HG03432 (cell line): ENCODE measurements at regions not wholly inside any gene's neighbourhood (a gene's known extent, or its start where the extent isn't known, plus 50 kb on each side); places are given as distances from the start of the nearest gene placed in this dataset.

ENCODE experiments used
- ATAC-seq: cut with Tn5 transposase; IDR thresholded peaks from one replicate; pipeline ENCODE4 v1.9.1; 2021; ENCODE audit warnings: mild to moderate bottlenecking, moderate library complexity; ENCODE audit not compliant: unreplicated experiment

DNA sequence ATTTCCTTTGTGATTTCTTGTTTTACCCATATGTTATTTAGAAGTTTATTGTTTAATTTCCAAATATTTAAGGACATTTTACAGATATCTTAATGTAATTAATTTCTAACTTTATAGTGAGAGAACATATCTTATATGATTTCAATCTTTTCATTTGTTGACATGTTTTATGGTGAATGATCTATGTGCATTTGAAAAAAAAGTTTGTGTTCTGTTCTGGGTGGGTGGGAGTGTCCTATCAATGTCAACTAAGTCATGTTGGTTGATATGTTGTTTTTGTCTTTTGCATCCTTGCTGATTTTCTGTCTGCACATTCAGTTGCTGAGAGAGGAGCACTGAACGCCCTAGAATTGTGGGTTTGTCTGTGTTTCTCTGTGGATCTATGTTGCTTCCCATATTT, 50.3 kb upstream of the CBFA2T3 start:
- no peak for ATAC-seq

DNA sequence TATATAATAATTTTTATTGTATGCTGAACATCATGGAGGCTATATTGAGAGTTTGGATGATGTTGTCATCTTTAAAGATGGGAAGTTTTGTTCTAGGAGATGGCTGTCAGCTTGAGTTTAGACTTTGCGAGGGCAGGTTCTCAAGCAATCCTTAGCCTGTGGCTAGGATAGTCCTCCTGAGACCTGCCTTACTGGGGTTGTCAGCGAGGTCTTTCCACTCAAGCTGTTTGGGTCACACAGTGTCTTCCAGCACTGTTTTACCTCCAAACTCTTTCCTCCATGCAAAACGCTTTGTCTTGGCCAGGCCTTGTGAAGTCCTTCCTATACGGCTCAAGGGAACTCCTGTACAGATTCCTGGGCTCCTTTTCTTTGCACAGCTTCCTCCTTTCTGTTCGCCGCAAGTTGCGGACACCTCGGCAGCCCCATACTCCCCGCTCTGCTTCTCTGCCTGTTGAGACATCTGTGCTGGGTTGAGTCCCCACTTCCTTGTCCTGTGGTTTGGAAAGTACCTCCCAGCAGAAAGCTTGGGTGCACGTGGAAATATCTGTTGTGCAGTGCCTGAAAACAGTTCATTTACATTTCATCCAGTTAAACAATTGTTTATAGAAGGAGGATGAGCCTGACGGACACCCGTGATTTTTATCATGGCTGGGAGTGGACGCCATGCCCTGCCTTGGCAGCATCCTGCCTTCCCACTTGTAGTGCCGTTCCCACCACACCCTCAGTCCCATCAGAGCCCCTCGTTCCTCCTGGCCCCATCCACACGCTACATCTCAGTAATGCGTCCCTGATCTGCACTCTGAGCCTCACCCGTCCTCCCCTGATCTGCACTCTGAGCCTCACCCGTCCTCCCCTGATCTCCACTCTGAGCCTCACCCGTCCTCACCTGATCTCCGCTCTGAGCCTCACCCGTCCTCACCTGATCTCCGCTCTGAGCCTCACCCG, 55.0 kb upstream of the CBFA2T3 start:
- peak; percentile 66 for ATAC-seq

DNA sequence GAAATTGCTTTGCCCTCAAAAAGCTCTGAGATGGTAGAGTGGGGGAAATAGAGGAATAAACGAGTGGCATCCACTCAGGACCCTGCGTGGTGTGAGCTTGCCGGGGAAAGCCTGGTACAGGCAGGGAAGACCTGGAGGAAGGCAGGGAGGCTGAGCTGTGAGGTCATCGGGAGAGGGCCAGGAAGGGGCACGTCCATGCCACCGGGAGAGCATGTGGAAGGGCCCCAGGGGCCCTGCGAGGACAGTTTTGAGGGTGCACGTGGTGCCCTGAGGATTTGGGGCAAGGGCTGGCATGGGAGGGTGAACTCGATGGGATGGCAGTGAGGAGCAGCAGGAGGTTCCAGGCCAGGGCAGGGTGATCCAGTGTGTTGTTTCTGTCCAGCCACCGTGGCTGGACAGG, 56.3 kb upstream of the CBFA2T3 start:
- no peak for ATAC-seq

DNA sequence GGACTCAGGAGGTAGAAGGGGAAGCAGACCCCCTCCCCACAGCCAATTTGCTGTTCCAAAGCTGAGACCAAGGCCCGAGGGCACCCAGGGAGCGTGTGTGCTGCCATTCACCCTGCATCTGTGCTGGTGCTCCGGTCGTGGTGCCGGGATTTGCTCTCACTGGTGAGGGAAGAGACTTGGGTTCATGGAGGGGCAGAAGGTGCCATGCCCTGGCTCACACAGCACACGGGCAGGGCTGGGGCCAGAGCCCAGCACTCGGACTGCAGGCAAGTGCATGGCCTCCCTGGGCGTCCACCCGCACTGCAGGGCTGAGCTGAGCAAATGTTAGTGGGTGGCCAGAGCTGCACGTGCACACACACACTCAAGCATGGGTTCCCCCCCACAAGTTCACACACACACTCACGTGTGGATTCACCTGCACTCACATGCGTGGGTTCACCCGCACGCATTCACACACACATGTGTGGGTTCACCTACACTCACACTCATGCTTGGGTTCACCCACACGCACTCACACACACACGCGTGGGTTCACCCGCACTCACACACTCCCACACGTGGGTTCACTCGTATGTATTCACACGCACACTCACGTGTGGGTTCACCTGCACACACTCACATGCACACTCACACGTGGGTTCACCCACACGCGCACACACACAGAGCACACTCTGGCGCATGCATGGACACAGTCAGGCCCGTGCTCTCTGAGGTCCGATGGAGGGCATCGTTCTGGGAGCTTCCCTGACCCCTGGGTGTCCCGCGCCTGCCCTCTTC, 57.0 kb upstream of the CBFA2T3 start:
- ATAC-seq, result no peak

DNA sequence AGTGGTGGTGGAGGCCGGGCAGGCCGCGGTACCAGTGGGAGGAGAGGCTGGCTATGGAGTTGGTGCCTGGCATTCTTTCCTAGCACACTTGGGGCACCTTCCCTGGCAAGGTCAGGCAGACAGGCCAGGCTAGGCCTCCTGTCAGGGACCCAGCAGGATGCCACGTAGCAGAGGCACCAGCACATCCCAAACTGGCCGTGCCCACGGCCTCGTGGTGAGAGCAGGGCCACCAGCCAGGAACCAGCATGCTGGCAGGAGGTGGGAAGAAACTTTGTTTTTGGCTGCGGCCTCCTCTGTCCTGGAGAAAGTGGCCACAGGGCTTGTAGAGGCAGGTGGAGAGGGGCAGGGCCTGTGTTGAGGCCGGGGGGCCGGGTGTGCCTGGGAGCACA, 57.6 kb upstream of the CBFA2T3 start:
- no peak for ATAC-seq

DNA sequence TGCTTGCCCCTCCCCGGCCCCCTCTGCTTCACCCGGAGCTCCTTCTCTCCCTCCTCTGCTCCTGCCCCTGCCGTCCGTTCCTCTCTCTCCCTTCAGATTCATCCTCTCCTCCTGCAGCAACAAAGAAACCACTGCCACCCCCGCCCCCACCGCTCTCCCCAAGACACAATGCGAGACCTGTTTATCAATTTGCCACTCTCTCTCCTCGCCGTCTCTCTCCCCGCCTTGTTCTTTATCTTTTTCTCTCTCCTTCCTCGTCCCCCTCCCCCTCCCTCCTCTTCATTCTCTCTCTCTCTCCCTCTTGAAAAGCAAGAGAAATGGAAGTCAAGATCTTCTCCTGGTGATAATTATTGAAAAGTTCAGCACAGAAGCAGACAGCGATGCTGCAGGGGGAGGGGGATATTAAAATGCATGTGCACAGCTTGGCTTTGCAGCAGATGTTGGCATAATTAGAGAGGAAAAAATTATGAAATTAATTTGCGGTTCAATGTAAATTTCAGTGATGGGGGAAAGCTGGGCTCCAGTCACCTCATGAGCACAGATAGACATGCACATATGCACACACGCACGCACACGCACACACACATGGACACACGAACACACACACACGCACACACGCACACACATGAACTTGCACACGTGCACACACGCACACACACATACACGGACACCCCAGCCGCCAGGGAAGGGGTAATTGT, 58.1 kb upstream of the CBFA2T3 start:
- no peak for ATAC-seq

DNA sequence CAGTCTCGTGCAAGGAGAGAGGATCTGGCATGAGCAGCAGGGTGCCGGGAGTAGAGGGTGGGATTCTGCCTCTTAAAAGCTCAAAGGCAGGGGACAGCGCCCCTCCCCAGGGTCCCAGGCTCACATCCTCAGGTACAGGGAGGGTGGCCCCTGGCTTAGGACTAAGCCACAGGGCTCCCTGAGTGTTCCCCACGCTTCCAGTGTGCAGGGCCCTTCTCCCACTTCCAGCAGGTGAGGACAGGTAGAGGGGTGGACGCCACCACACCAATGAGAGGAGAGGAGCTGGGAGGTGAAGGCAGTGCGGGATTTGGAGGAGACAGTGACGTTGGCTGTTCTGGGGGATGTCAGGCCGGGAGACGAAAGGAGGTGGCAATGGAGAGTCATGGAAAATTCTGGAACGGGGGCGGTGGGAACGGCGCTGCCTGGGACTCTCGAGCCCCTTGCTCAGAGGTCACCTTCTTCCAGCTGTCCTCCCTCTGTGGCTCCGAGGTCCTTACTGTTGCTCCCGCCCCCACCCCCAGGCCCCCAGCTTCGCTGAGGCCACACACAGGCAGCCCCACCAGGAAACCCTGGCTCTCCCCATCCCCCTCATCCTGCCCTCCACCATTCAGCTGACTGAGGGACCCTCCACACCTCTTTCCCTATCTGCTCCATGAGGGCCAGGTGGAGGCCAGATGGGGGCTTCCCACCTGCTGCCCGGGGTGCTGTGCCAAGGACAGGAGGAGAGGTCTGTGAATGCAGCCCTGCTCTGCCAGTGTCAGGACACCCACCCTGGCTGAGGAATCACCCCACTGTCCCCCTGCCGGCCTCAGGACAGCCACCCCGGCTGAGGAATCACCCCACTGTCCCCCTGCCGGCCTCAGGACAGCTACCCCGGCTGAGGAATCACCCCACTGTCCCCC, 57.7 kb upstream of the ACSF3 start:
- ATAC-seq, result no peak

DNA sequence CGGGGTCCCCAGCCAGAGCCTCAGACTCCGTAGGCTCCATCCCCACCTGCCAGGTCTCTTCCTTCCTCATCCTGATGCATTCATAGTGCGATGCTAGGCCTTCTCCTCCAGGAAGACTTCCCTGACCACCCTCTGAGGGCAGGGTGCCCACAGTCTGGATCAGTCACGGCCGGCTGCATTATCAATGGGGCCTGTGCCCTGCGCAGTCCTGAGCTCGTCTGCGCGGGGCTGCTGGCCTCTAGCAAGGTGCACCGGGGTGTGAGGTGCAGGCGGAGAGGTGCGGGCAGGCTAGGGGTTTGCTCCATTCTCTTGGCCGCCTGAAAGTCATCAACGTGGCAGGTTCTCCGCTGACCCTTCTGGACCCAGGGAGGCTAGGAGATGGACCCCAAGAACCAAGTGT, 56.9 kb upstream of the ACSF3 start:
- ATAC-seq, result no peak

DNA sequence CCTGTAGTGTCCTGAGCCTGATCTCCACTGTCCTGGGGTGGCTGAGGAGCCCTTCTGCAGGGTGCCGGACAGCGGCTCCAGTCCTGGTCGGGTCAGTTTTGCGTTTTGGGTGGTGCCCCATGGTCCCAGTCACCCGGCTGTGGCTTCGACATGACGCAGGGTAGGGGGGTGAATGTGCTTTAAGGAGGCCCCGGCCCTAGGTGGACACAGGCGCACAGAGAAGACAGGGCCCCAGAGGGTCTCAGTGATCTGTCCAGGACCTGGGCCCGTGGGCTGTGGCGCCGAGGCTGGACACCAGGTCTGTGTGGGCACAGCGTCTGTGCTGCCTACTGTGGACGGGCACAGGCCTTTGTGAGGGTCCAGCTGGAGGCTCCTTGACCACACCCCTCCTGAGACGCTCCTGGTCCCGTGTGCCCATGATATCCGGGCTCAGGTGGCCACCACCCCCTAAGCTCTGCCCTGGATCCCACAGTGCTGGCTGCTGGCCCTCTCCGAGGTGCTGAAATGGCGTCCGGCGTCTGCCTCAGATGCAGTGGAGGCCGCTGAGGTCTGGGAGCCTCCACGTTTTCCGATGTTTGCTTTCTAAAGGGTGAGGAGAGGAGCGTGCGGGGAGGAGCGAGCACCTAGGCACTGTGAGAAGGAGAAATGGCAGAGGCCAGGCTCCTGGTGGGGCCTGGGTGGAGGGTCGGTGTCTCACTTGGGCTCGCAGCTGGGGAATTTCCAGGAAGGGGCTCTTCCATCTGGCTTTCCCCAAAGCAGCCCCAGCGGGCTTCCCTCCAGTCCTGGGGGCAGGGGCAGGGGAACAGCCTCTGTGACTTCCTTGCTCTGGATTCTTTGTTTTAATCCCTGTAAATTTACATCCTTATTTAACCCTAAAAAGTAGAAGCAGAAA, 56.1 kb upstream of the ACSF3 start:
- ATAC-seq, result no peak

DNA sequence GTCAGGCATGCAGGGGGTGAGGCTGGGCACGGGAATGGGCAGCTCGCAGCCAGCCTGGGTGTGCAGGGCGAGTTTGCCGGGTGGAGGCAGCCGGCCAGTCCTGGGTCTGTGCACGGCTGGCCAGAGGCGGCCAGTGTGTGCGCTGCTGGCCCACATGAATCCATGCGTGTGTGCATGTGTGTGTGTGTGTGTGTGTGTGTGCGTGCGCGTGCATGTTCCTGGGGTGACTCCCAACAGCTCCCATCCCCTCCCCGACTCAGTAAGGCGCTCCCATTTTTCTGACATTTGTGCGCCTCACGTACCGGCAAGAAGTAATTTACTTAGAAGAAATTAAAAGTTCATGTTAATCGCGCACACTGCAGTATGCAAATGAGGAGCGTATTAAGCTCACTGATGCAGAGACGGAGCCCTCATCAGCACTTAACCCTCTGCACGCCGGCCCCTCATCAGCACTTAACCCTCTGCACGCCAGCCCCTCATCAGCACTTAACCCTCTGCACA, 55.4 kb upstream of the ACSF3 start:
- no peak for ATAC-seq

DNA sequence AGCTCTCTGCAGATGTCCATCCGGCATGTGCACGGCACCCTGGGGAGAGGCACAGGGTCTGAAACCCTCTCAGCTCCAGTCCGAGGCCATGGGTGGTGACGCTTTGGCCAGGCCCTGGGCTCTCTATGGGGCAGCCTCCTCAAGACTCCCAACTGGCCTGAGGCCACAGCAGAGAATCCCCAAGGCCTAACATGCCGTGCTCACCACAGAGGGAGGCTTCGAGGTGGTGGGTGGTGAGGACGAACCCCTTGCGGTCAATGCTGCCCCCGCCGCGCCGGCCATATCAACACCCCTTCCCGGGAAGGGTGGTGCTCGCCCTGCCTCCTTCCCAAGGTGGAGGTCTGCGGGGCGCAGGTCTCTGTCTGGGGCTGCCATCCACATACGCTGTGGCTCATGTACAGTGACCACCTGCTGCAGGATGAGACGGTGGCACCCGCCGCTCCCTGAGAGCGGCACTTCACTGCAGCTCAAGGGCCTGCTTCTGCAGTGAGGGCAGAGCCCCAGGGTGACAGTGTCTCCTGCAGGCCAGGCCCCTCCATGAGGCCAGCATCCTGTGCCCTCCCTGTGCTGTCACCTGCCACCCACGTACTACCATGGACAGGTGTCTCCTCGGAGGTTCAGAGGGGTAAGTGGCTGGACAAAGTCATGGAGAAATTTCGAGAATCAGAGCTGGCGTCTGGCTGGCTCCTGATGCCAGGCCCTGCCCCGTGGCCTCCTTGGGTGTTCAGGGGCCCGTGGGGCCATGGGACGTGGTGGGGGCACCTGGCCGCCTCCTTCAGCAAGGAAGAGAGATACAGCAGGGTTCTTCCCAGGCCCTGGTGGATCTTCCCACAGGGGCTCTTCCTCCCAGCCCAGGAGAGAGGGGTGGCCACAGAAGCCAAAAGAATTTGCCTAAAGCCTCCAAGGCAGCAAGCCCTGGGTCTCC, 54.6 kb upstream of the ACSF3 start:
- no peak for ATAC-seq

DNA sequence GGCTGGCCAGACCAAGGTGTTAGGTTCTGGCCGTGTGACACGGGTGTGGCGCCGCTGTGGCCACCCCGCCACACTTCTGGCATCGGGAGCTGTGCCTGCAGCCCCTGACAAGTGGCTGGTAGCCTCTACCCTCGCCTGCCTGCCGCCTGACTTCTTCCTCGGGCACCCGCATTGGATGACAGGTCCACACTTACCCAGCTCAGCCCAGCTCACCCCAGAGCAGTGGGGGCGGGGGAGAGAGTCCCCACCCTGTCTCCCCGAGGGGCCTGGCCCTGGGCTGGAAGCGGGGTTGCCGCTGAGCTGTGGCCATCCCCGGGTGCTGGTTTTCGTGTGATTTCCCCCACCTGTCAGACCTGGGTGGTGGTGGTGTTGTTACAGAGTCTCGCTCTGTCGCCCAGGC, 53.9 kb upstream of the ACSF3 start:
- ATAC-seq, result no peak

DNA sequence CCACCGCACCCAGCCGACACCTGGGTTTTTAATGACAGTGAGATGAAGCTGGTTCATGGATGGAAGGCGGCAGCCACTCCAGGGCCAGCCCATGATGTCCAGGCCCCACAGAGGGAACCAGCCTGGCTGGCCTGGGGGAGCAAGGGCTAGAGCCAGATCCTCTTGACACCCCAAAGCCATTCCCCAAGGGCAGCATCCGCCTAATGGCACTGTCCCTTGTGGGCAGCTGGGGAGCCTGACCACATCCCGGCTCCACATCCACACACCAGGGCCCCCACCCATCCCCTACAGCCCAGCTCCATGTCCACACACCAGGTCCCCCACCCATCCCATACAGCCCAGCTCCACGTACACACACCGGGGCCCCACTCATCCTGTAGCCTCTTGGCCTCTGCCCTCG, 53.3 kb upstream of the ACSF3 start:
- no peak for ATAC-seq

DNA sequence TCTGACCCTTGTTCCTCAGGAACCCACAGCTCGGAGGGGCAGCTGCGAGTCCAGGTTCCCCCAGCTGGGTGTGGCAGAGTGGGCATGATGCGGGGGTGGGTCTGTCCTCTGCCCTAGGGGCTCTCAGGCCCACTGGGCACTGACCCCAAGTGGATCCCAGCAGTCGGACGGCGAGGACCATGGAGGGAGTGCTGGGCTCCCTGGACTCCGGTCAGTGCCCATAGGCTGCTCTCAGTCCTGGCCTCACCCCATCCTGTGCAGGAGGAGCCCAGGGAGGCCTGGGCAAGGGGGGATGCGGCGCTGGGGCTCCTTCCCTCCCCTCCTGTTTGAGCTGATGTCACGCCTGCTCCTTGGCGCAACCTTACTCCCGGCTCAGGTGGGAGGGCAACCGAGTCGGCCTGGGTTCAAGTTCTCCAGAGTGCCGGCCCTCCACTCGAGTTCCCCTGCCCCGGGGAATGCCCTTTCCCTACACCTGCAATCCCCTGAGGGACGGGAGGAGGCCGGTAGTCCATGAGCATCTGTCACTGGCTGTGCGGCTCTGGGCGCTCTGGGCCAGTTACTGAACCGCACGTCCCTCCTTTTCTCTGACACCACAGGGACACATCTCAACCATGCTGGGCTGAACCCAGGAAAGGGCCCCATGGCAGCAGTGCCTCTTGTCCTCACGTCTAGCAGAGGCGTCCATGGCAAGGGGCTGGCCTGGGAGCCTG, 52.6 kb upstream of the ACSF3 start:
- ATAC-seq, result no peak

DNA sequence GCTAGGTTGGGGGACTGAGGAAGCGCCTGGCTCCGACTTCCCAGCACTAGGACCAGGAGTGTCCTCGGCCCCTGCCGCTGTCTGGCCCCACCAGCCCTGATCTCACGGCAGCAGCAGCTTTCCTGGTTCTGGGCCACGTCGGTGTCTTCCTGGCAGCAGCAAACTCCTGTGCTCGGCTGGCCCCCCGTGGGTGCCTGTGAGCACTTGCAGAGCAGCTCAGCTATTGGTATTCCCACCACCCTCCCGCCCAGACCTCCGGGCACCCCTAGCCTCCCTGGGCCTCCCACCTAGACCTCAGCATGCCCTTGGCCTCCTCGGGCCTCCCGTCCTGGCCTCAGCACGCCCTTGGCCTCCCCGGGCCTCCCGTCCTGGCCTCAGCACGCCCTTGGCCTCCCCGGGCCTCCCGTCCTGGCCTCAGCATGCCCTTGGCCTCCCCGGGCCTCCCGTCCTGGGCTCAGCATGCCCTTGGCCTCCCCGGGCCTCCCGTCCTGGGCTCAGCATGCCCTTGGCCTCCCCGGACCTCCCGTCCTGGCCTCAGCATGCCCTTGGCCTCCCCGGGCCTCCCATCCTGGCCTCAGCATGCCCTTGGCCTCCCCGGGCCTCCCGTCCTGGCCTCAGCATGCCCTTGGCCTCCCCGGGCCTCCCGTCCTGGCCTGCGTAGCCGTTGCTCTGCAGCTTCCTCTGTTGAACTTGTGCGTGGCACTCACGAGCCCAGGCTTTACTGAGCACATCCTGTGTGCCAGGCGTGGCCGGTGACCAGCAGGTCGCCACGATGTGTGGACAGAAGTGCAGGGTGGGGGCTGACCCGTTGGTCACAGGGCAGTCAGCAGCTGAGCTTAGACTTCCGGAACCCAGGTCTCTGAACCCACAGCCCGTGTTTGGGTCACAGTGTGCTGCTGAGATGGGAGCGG, 51.8 kb upstream of the ACSF3 start:
- ATAC-seq, result no peak

DNA sequence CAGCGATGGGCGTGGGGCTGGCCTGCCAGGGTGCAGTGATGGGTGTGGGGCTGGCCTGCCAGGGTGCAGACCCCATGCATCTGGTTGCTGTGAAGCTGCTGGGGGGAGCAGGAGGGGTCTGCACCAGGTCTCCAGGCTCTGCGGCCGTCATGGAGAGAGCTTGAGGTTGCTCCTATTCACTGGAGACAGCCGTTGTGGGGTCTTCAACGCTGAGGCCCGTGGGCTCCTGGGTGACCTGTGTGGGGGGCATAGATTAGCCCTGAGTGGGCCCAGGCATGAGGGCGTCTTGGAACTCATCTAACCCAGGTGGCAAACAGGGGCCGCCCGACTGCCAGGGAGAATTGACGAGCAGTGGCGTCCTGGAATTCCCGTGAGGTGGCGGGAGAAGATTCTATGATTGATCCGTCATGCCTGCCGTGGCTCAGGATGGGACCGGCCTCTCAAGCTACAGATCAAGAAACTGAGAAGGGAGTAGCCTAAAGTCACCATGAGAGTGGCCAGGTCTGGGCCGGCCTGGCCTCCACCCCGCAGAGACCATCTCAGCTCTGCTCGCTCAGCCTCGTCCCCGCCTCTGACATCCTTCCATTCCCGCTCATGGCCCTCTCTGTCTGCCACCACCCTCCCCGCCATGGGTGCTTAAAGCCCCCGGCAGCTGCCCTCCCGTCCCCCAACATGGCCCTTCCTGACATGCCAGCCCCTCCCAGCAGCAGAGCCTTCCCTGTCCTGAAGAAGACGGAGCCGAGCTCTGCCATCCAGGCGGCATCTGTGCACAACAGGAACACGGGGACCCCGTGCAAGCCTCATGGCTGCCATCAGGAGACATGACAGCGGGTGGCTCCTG, 50.7 kb upstream of the ACSF3 start:
- ATAC-seq, result no peak
